ENCODE measurements at regions not wholly inside any gene's neighbourhood (a gene's known extent, or its start where the extent isn't known, plus 50 kb on each side); places are given as distances from the start of the nearest gene placed in this dataset.

DNA sequence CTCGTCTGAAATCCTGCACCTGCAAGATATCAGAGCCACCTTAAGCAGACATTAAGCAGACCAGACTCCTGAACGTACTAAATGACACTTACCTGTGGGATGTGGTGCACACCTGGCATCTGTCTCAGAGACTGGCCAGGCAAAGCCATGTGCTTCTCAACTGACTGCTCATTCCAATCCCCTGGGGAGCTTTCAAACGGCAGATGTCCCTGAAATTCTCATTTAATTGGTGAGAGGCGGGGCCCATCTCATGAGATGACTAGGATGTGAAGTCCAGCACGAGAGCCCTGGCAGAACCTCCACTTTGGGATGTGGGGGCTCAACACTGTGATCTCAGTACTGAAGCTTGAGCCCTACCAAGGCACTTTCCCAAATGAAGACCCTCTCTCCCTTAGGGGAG lies 84.9 kb upstream of the HMGXB4 start:
- DNase-seq (no peak), ATAC-seq (no peak)
- Histone ChIP-seq H3K9me3 (ENCODE audit: control insufficient read depth, insufficient read depth, low read length) (no peaks in the 10 kb centered on the region), H3K27me3 (ENCODE audit: control insufficient read depth, insufficient read depth, low read length) (no peaks in the 10 kb centered on the region), H3K4me1 (ENCODE audit: control insufficient read depth, insufficient read depth, low read length) (no peaks in the 10 kb centered on the region), H3K36me3 (ENCODE audit: control insufficient read depth, insufficient read depth, low read length) (no peaks in the 10 kb centered on the region), H3K27ac (ENCODE audit: low read length) (no peak overlapping the region), H3K4me3 (ENCODE audit: low read length) (no peak overlapping the region)
- Mint-ChIP-seq H3K4me3 (no peak overlapping the region), H3K4me1 (no peaks in the 10 kb centered on the region), H3K27ac (no peak overlapping the region), H3K36me3 (no peaks in the 10 kb centered on the region), H3K9me3 (no peaks in the 10 kb centered on the region), H3K27me3 (ENCODE audit: low read depth in 2 of 2) (peaks cover 8 to 17% of the 10 kb centered on the region in 2 donors)
- 51% methylated on average over 5 of the region's 5 CpGs for WGBS (ENCODE audit: insufficient coverage)
- intact Hi-C loops (cut with micrococcal nuclease), result no loop called here
- TF ChIP-seq, protein P1, sequence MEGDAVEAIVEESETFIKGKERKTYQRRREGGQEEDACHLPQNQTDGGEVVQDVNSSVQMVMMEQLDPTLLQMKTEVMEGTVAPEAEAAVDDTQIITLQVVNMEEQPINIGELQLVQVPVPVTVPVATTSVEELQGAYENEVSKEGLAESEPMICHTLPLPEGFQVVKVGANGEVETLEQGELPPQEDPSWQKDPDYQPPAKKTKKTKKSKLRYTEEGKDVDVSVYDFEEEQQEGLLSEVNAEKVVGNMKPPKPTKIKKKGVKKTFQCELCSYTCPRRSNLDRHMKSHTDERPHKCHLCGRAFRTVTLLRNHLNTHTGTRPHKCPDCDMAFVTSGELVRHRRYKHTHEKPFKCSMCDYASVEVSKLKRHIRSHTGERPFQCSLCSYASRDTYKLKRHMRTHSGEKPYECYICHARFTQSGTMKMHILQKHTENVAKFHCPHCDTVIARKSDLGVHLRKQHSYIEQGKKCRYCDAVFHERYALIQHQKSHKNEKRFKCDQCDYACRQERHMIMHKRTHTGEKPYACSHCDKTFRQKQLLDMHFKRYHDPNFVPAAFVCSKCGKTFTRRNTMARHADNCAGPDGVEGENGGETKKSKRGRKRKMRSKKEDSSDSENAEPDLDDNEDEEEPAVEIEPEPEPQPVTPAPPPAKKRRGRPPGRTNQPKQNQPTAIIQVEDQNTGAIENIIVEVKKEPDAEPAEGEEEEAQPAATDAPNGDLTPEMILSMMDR (IDR thresholded peaks at IDR 0.05), result no peak

DNA sequence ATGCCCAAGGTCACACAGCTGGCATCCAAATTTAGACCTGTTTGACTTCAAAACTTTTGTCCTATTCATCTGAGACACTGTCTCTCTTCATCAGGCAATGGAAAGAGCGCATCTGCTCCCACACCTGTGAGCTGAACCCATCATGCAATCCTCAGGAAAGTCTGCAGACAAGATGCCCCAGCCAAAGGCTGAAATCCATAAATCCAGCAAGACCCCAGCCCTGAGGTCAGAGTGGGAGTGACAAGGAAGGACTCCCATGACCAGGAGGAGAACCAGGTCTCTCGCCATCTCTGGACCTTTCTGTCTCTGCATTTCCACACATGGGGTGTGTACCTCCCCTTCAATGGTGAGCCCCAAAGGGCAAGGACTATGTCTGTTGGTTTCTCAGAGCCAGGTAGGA lies 83.6 kb upstream of the HMGXB4 start:
- TF ChIP-seq, protein P1 (IDR thresholded peaks at IDR 0.05), result no peak
- Histone ChIP-seq H3K9me3 (ENCODE audit: control insufficient read depth, insufficient read depth, low read length) (no peaks in the 10 kb centered on the region), H3K4me1 (ENCODE audit: control insufficient read depth, insufficient read depth, low read length) (no peaks in the 10 kb centered on the region), H3K36me3 (ENCODE audit: control insufficient read depth, insufficient read depth, low read length) (no peaks in the 10 kb centered on the region), H3K4me3 (ENCODE audit: low read length) (no peak overlapping the region), H3K27ac (ENCODE audit: low read length) (no peak overlapping the region), H3K27me3 (ENCODE audit: control insufficient read depth, insufficient read depth, low read length) (no peaks in the 10 kb centered on the region)
- Mint-ChIP-seq H3K9me3 (no peaks in the 10 kb centered on the region), H3K4me1 (no peaks in the 10 kb centered on the region), H3K27me3 (ENCODE audit: low read depth in 2 of 2) (peaks cover 8 to 12% of the 10 kb centered on the region in 2 donors), H3K36me3 (no peaks in the 10 kb centered on the region), H3K4me3 (no peak overlapping the region), H3K27ac (no peak overlapping the region)
- 82% methylated on average over 2 of the region's 2 CpGs for WGBS (ENCODE audit: insufficient coverage)
- ATAC-seq, result no peak
- no peak for DNase-seq
- intact Hi-C loops (cut with micrococcal nuclease), result no loop called here

DNA sequence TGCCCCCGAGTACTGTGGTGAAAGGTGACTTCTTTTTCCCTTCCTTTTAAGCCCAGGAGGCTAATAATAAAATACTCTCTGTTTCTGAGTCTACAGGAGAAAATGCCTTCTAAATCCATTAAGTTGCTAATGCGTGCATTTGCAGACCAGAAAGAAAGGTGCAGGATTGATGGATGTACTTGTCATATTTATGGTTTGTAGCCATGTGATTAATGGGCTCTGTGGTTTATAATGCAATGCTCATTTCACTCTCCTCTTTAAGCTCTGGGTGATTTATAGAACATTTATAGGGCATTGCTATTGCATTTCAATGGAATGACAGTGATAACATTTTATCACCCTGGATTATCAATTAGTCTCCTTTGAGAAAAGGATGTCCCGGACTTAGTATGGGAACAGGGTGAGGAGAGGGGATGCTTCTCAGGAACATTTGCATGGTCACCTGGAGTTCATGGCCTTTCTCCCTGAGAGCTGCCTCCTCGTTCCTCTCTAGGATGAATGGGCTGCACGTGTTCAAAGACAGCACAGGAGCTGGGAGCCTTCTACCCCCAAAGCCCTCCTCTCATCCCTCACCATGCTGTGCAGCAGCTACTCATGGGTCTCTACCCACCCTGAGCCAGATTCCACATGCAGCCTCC lies 82.8 kb upstream of the HMGXB4 start:
- H3K27me3 Mint-ChIP-seq (ENCODE audit: low read depth in 2 of 2), result peaks cover 8 to 11% of the 10 kb centered on the region in 2 donors
- no peak overlapping the region for H3K4me3 ChIP-seq (ENCODE audit: low read length)
- no peaks in the 10 kb centered on the region for H3K36me3 Mint-ChIP-seq
- WGBS (ENCODE audit: insufficient coverage), result 38% methylated on average over 5 of the region's 5 CpGs
- no peaks in the 10 kb centered on the region for H3K36me3 ChIP-seq (ENCODE audit: control insufficient read depth, insufficient read depth, low read length)
- TF ChIP-seq, protein P1 (IDR thresholded peaks at IDR 0.05), result no peak
- intact Hi-C loops (cut with micrococcal nuclease), result no loop called here
- H3K4me1 Mint-ChIP-seq, result no peaks in the 10 kb centered on the region
- H3K27ac Mint-ChIP-seq, result no peak overlapping the region
- H3K4me1 ChIP-seq (ENCODE audit: control insufficient read depth, insufficient read depth, low read length), result no peaks in the 10 kb centered on the region
- ATAC-seq (no peak), DNase-seq (no peak)
- H3K27ac ChIP-seq (ENCODE audit: low read length), result no peak overlapping the region
- no peaks in the 10 kb centered on the region for H3K27me3 ChIP-seq (ENCODE audit: control insufficient read depth, insufficient read depth, low read length)
- H3K9me3 ChIP-seq (ENCODE audit: control insufficient read depth, insufficient read depth, low read length), result no peaks in the 10 kb centered on the region
- H3K9me3 Mint-ChIP-seq, result no peaks in the 10 kb centered on the region
- H3K4me3 Mint-ChIP-seq, result no peak overlapping the region

DNA sequence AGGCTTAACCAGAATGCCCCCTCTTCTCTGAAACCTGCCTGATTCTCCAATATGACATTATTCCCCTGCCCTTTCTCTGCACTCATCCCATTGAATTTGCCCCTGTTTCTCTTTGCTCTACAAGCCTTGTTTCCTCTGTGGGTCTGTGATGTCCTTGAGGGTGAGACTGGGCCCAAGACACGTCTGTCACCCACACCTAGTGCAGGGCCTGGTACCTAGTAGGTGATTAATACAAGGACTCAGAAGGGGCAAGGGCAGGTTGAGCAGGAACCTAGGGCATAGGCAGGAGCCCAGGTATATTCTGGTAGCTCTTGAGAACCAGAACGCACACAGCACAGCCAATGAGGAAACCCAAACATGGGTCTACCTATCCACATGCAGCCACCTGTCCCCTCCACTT lies 81.9 kb upstream of the HMGXB4 start:
- no peak for DNase-seq
- H3K27me3 ChIP-seq (ENCODE audit: control insufficient read depth, insufficient read depth, low read length), result no peaks in the 10 kb centered on the region
- WGBS (ENCODE audit: insufficient coverage), result 68% methylated on average over 2 of the region's 2 CpGs
- no peaks in the 10 kb centered on the region for H3K36me3 ChIP-seq (ENCODE audit: control insufficient read depth, insufficient read depth, low read length)
- TF ChIP-seq, protein P1 (IDR thresholded peaks at IDR 0.05), result no peak
- H3K27me3 Mint-ChIP-seq (ENCODE audit: low read depth in 2 of 2), result peaks cover 4 to 11% of the 10 kb centered on the region in 2 donors
- ATAC-seq, result no peak
- intact Hi-C loops (cut with micrococcal nuclease), result no loop called here
- H3K9me3 Mint-ChIP-seq, result no peaks in the 10 kb centered on the region
- H3K27ac Mint-ChIP-seq, result no peak overlapping the region
- H3K4me1 ChIP-seq (ENCODE audit: control insufficient read depth, insufficient read depth, low read length), result no peaks in the 10 kb centered on the region
- H3K4me3 Mint-ChIP-seq, result no peak overlapping the region
- no peaks in the 10 kb centered on the region for H3K4me1 Mint-ChIP-seq
- H3K27ac ChIP-seq (ENCODE audit: low read length), result no peak overlapping the region
- no peaks in the 10 kb centered on the region for H3K36me3 Mint-ChIP-seq
- H3K4me3 ChIP-seq (ENCODE audit: low read length), result no peak overlapping the region
- no peaks in the 10 kb centered on the region for H3K9me3 ChIP-seq (ENCODE audit: control insufficient read depth, insufficient read depth, low read length)

Data from natural killer cell (primary cell).